ENCODE measurements at regions not wholly inside any gene's neighbourhood (a gene's known extent, or its start where the extent isn't known, plus 50 kb on each side); places are given as distances from the start of the nearest gene placed in this dataset.

DNA sequence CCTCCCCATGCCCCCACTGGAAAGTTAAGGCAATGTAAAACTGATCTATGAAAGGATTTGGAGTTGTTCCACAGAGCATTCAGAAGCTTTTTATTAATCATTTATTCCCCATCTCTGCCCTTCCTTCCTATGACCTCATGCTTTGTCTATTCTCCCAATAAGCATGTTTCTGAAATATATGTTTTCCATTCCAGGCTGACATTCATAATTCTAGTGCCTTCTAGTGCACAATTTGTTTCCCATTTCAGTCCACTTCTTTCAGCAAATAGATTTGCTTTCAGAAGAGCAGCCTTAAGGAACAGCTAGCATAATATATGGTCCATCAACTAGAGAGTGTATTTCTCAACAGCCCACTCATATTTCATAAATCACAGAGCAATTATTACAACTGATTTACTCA is 77.1 kb upstream of the ATXN3L start:
- no peak; the same call in 1 of the 2 replicates for TF ChIP-seq CTCF (IDR thresholded peaks at IDR 0.05)
- no peak for TF ChIP-seq GABPA (IDR thresholded peaks at IDR 0.05; ENCODE audit: low read depth)
- no peak; the same call in 1 of the 2 replicates for TF ChIP-seq YY1 (IDR thresholded peaks at IDR 0.05; ENCODE audit: low read depth)
- no peak for TF ChIP-seq MXI1 (IDR thresholded peaks at IDR 0.05; ENCODE audit: low read depth, low read length)
